ENCODE measurements at regions not wholly inside any gene's neighbourhood (a gene's known extent, or its start where the extent isn't known, plus 50 kb on each side); places are given as distances from the start of the nearest gene placed in this dataset.

DNA sequence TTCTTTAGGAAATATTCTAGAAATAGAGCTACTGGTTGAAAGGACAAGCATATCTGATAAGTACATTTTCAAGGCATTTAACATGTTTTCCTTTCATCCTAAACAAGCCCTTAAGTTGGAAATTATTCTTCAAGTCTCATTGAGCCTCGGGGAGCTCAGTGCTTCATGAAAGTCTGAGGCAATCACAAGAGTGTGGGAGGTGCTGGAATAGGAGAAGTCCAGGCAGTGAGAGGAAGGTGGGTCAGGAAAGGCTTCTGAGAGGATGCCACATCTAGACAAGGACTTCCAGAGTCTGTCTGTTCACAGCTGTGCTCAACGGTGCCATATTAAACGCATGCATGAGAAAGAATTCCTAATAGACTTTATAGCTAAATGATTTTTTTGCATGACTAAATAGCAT is 69.8 kb downstream of the CD83 start:
- Histone ChIP-seq H3K36me3 (ENCODE audit: control insufficient read depth in 1 of 2, insufficient read depth in 2 of 2, low read length in 2 of 2) (no peaks in the 10 kb centered on the region), H3K4me3 (ENCODE audit: low read depth in 1 of 2, low read length in 2 of 2) (no peak overlapping the region), H3K27me3 (ENCODE audit: control insufficient read depth in 1 of 2, insufficient read depth in 2 of 2, low read length in 2 of 2) (no peaks in the 10 kb centered on the region), H3K4me1 (ENCODE audit: control insufficient read depth in 1 of 2, insufficient read depth in 2 of 2, low read length in 2 of 2) (no peaks in the 10 kb centered on the region), H3K9ac (ENCODE audit: low read depth in 1 of 2, low read length in 2 of 2) (no peak overlapping the region), H3K27ac (ENCODE audit: low read depth, low read length) (no peak overlapping the region), H3K9me3 (ENCODE audit: control insufficient read depth in 1 of 2, low read length in 2 of 2) (no peaks in the 10 kb centered on the region)

- Histone ChIP-seq H3K9me3 (ENCODE audit: control insufficient read depth in 1 of 2, low read length in 2 of 2) (no peaks in the 10 kb centered on the region), H3K4me1 (ENCODE audit: control insufficient read depth in 1 of 2, insufficient read depth in 2 of 2, low read length in 2 of 2) (no peaks in the 10 kb centered on the region), H3K9ac (ENCODE audit: low read depth in 1 of 2, low read length in 2 of 2) (no peak overlapping the region), H3K36me3 (ENCODE audit: control insufficient read depth in 1 of 2, insufficient read depth in 2 of 2, low read length in 2 of 2) (no peaks in the 10 kb centered on the region), H3K4me3 (ENCODE audit: low read depth in 1 of 2, low read length in 2 of 2) (no peak overlapping the region), H3K27ac (ENCODE audit: low read depth, low read length) (no peak overlapping the region), H3K27me3 (ENCODE audit: control insufficient read depth in 1 of 2, insufficient read depth in 2 of 2, low read length in 2 of 2) (no peaks in the 10 kb centered on the region)
Measured at GRCh38 chr6:14189074-14189473, 71.5 kb downstream of the CD83 start.

DNA sequence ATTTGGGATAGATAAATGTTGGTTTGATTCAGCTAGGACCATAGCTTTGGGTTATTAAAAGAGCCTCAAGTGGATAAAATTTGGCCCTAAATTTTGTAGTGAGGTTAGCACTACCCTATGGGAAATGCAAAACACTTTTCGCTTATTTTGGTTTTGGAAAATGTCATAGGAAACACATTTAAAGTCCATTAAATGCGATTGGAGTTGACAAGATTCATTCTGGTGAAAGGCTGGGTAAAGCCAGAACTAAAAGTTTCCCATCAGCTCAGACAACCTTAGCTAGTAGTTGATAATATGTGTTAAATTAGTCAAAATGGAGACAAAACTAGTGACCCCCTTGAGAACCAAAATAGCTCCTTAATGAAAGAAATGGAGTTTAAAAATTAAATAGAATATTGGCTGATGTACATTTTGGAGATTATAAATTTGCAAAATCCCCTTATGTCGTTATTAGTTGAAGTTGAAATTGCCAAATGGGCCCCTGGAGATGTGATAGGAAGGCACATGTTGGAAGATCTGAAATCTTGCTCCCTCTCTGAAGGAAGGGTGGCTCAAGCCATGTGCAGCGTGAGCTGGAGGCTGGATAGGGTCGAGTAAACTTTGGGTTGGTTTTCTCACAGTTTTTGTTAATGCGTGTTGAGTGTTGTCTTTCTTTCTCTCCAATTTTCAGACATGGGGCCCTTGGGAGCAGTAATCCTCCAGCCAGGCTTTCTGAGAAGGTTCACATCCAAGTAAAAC is 72.8 kb downstream of the CD83 start:
- H3K9ac ChIP-seq (ENCODE audit: low read depth in 1 of 2, low read length in 2 of 2), result no peak overlapping the region
- no peak overlapping the region for H3K27ac ChIP-seq (ENCODE audit: low read depth, low read length)
- no peaks in the 10 kb centered on the region for H3K9me3 ChIP-seq (ENCODE audit: control insufficient read depth in 1 of 2, low read length in 2 of 2)
- H3K4me3 ChIP-seq (ENCODE audit: low read depth in 1 of 2, low read length in 2 of 2), result no peak overlapping the region
- H3K27me3 ChIP-seq (ENCODE audit: control insufficient read depth in 1 of 2, insufficient read depth in 2 of 2, low read length in 2 of 2), result no peaks in the 10 kb centered on the region
- no peaks in the 10 kb centered on the region for H3K4me1 ChIP-seq (ENCODE audit: control insufficient read depth in 1 of 2, insufficient read depth in 2 of 2, low read length in 2 of 2)
- H3K36me3 ChIP-seq (ENCODE audit: control insufficient read depth in 1 of 2, insufficient read depth in 2 of 2, low read length in 2 of 2), result no peaks in the 10 kb centered on the region

DNA sequence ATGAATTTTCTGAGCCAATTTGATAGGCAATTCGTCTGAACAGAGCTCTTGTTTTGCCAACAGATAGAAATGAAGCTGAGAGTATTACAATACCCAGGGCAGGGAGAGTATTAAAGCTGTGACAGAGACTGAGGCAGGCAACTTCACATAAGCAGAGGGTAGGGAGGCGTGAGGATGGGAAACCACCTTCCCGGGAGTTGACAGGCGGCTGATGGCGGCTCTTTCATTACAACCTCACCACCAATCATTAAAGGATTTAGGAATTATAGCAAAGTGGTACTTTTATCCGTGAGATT is 73.3 kb downstream of the CD83 start:
- no peak overlapping the region for H3K27ac ChIP-seq (ENCODE audit: low read depth, low read length)
- H3K4me1 ChIP-seq (ENCODE audit: control insufficient read depth in 1 of 2, insufficient read depth in 2 of 2, low read length in 2 of 2), result peaks cover 0 to 3% of the 10 kb centered on the region in 2 donors
- H3K4me3 ChIP-seq (ENCODE audit: low read depth in 1 of 2, low read length in 2 of 2), result no peak overlapping the region
- H3K9me3 ChIP-seq (ENCODE audit: control insufficient read depth in 1 of 2, low read length in 2 of 2), result no peaks in the 10 kb centered on the region
- no peaks in the 10 kb centered on the region for H3K27me3 ChIP-seq (ENCODE audit: control insufficient read depth in 1 of 2, insufficient read depth in 2 of 2, low read length in 2 of 2)
- no peaks in the 10 kb centered on the region for H3K36me3 ChIP-seq (ENCODE audit: control insufficient read depth in 1 of 2, insufficient read depth in 2 of 2, low read length in 2 of 2)
- no peak overlapping the region for H3K9ac ChIP-seq (ENCODE audit: low read depth in 1 of 2, low read length in 2 of 2)

DNA sequence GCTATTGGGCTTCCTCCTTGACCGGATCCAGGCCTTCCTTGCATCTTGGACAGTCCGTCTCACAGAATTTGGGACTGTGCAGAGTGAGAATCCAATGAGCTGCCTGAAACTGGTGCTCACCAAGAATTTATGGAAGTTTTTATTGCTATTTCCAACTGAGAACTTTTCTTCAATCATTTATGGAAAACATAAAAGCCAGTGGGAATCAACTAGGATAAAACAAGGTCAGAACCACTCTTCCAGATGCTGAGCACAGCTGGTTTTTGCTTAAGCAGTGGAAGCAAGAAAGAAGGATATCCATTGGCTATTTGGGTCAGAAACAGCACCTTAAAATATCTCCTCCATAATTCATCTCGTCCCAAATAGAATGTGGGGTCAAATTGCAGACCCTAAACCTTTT is 74.2 kb downstream of the CD83 start:
- Histone ChIP-seq H3K27ac (ENCODE audit: low read depth, low read length) (no peak overlapping the region), H3K4me3 (ENCODE audit: low read depth in 1 of 2, low read length in 2 of 2) (no peak overlapping the region), H3K9ac (ENCODE audit: low read depth in 1 of 2, low read length in 2 of 2) (no peak overlapping the region), H3K36me3 (ENCODE audit: control insufficient read depth in 1 of 2, insufficient read depth in 2 of 2, low read length in 2 of 2) (no peaks in the 10 kb centered on the region), H3K4me1 (ENCODE audit: control insufficient read depth in 1 of 2, insufficient read depth in 2 of 2, low read length in 2 of 2) (peaks cover 2 to 8% of the 10 kb centered on the region in 2 donors), H3K9me3 (ENCODE audit: control insufficient read depth in 1 of 2, low read length in 2 of 2) (no peaks in the 10 kb centered on the region), H3K27me3 (ENCODE audit: control insufficient read depth in 1 of 2, insufficient read depth in 2 of 2, low read length in 2 of 2) (no peaks in the 10 kb centered on the region)

DNA sequence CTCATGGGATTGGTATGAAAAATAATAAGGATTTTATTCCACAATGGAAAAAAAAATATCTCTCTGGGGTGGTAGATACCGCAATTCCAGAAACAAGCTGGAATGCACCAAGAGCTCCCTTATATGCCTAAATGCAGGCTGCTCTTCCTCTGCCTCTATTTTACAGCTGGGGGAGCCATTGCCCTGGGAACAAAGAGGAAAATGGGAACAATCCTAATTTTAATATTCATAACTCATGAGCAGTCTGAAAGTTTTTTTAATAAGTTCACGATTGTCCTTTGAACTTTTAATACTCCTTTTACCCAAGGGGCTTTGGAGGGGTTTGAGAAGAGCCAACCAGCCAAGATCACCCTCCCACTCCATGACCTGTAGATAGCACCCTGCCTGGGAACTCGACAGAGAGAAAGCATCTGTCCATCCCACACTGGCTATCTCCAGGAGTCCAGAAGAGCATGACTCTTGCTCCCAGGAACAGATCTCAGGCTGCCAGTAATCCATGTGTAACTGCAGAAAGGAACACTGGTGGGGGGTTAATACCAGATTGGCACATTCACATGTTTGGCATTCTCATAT is 74.7 kb downstream of the CD83 start:
- H3K9ac ChIP-seq (ENCODE audit: low read depth in 1 of 2, low read length in 2 of 2), result no peak overlapping the region
- no peak overlapping the region for H3K27ac ChIP-seq (ENCODE audit: low read depth, low read length)
- H3K27me3 ChIP-seq (ENCODE audit: control insufficient read depth in 1 of 2, insufficient read depth in 2 of 2, low read length in 2 of 2), result no peaks in the 10 kb centered on the region
- no peak overlapping the region for H3K4me3 ChIP-seq (ENCODE audit: low read depth in 1 of 2, low read length in 2 of 2)
- H3K36me3 ChIP-seq (ENCODE audit: control insufficient read depth in 1 of 2, insufficient read depth in 2 of 2, low read length in 2 of 2), result no peaks in the 10 kb centered on the region
- peaks cover 2 to 10% of the 10 kb centered on the region in 2 donors for H3K4me1 ChIP-seq (ENCODE audit: control insufficient read depth in 1 of 2, insufficient read depth in 2 of 2, low read length in 2 of 2)
- no peaks in the 10 kb centered on the region for H3K9me3 ChIP-seq (ENCODE audit: control insufficient read depth in 1 of 2, low read length in 2 of 2)

- H3K27me3 ChIP-seq (ENCODE audit: control insufficient read depth in 1 of 2, insufficient read depth in 2 of 2, low read length in 2 of 2), result no peaks in the 10 kb centered on the region
- H3K36me3 ChIP-seq (ENCODE audit: control insufficient read depth in 1 of 2, insufficient read depth in 2 of 2, low read length in 2 of 2), result no peaks in the 10 kb centered on the region
- peaks cover 2 to 10% of the 10 kb centered on the region in 2 donors for H3K4me1 ChIP-seq (ENCODE audit: control insufficient read depth in 1 of 2, insufficient read depth in 2 of 2, low read length in 2 of 2)
- H3K9me3 ChIP-seq (ENCODE audit: control insufficient read depth in 1 of 2, low read length in 2 of 2), result no peaks in the 10 kb centered on the region
- no peak overlapping the region for H3K9ac ChIP-seq (ENCODE audit: low read depth in 1 of 2, low read length in 2 of 2)
- no peak overlapping the region for H3K27ac ChIP-seq (ENCODE audit: low read depth, low read length)
- no peak overlapping the region for H3K4me3 ChIP-seq (ENCODE audit: low read depth in 1 of 2, low read length in 2 of 2)
Measured at GRCh38 chr6:14193524-14193923, 76.0 kb downstream of the CD83 start.

DNA sequence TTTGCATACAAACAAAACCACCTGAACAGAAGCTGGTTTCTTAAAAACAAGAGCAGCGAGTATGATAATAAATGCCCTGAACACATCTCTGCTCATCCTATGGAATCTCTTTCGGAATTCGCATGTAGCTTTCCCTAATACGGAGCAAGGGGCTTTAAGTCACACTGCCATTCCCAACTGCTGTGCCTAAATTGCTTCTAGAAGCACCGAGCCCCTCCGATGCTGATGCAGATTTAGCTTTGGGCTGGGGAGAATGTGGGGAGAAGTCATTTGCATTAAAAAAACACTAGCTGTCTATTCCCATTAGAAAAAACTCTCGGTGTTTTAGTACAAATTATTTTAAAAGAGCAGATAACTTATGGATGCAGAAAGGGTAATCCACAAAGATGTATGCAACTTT is 76.9 kb downstream of the CD83 start:
- H3K4me3 ChIP-seq (ENCODE audit: low read depth in 1 of 2, low read length in 2 of 2), result no peak overlapping the region
- H3K9me3 ChIP-seq (ENCODE audit: control insufficient read depth in 1 of 2, low read length in 2 of 2), result no peaks in the 10 kb centered on the region
- H3K36me3 ChIP-seq (ENCODE audit: control insufficient read depth in 1 of 2, insufficient read depth in 2 of 2, low read length in 2 of 2), result no peaks in the 10 kb centered on the region
- H3K9ac ChIP-seq (ENCODE audit: low read depth in 1 of 2, low read length in 2 of 2), result no peak overlapping the region
- no peak overlapping the region for H3K27ac ChIP-seq (ENCODE audit: low read depth, low read length)
- H3K27me3 ChIP-seq (ENCODE audit: control insufficient read depth in 1 of 2, insufficient read depth in 2 of 2, low read length in 2 of 2), result no peaks in the 10 kb centered on the region
- peaks cover 2 to 10% of the 10 kb centered on the region in 2 donors for H3K4me1 ChIP-seq (ENCODE audit: control insufficient read depth in 1 of 2, insufficient read depth in 2 of 2, low read length in 2 of 2)

GRCh38 chr6:14194976-14195375 is 77.4 kb downstream of the CD83 start:
- Histone ChIP-seq H3K4me3 (ENCODE audit: low read depth in 1 of 2, low read length in 2 of 2) (no peak overlapping the region), H3K27me3 (ENCODE audit: control insufficient read depth in 1 of 2, insufficient read depth in 2 of 2, low read length in 2 of 2) (no peaks in the 10 kb centered on the region), H3K36me3 (ENCODE audit: control insufficient read depth in 1 of 2, insufficient read depth in 2 of 2, low read length in 2 of 2) (no peaks in the 10 kb centered on the region), H3K9me3 (ENCODE audit: control insufficient read depth in 1 of 2, low read length in 2 of 2) (peaks cover 0 to 4% of the 10 kb centered on the region in 2 donors), H3K4me1 (ENCODE audit: control insufficient read depth in 1 of 2, insufficient read depth in 2 of 2, low read length in 2 of 2) (peaks cover 2 to 10% of the 10 kb centered on the region in 2 donors), H3K27ac (ENCODE audit: low read depth, low read length) (no peak overlapping the region), H3K9ac (ENCODE audit: low read depth in 1 of 2, low read length in 2 of 2) (no peak overlapping the region)

DNA sequence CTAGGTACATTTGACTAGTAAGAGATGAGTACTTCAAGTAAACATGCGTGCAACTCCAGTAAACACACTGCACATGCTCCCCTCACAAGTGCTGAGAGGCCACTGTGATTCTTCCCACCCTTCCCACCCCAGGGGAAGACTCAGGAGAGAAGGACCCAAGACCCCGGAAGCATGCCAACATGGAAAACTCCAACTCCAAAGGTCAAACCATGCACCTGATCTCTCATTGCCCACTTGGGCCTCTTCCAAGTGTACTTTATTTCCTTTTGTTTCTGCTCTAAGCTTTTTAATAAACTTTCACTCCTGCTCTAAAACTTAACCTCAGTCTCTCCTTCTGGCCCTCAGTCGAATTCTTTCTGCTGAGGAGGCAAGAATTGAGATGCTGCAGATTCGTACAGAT is 78.5 kb downstream of the CD83 start:
- Histone ChIP-seq H3K9me3 (ENCODE audit: control insufficient read depth in 1 of 2, low read length in 2 of 2) (peaks cover 0 to 10% of the 10 kb centered on the region in 2 donors), H3K36me3 (ENCODE audit: control insufficient read depth in 1 of 2, insufficient read depth in 2 of 2, low read length in 2 of 2) (no peaks in the 10 kb centered on the region), H3K4me1 (ENCODE audit: control insufficient read depth in 1 of 2, insufficient read depth in 2 of 2, low read length in 2 of 2) (peaks cover 2 to 10% of the 10 kb centered on the region in 2 donors), H3K27ac (ENCODE audit: low read depth, low read length) (no peak overlapping the region), H3K27me3 (ENCODE audit: control insufficient read depth in 1 of 2, insufficient read depth in 2 of 2, low read length in 2 of 2) (no peaks in the 10 kb centered on the region), H3K4me3 (ENCODE audit: low read depth in 1 of 2, low read length in 2 of 2) (no peak overlapping the region), H3K9ac (ENCODE audit: low read depth in 1 of 2, low read length in 2 of 2) (no peak overlapping the region)
